KMS-11 (cell line): ENCODE measurements at regions not wholly inside any gene's neighbourhood (a gene's known extent, or its start where the extent isn't known, plus 50 kb on each side); places are given as distances from the start of the nearest gene placed in this dataset.
"Not testable (repeated sequence)": the region's sequence is repeated elsewhere in the genome, so short reads cannot be mapped to it uniquely, and the experiment has no call there.

Source experiments
- H2AFZ ChIP-seq: fragments of 200-600 bp; sonication (generic); 2 replicates; pipeline ENCODE4 v1.6.1; 2016; ENCODE audit warnings: antibody characterized with exemption, mixed run types, low read depth
- H3K27ac ChIP-seq: fragments of 200-600 bp; sonication (generic); 2 replicates; pipeline ENCODE4 v1.6.1; 2016; ENCODE audit warnings: mild to moderate bottlenecking, mixed run types
- H3K27me3 ChIP-seq: fragments of 200-600 bp; sonication (generic); 2 replicates; pipeline ENCODE4 v1.6.1; 2017; ENCODE audit warnings: mild to moderate bottlenecking, low read depth, mixed run types, moderate library complexity; ENCODE audit not compliant: insufficient read depth
- H3K36me3 ChIP-seq: fragments of 200-600 bp; sonication (generic); 2 replicates; pipeline ENCODE4 v1.6.1; 2017; ENCODE audit warnings: mild to moderate bottlenecking, mixed run types; ENCODE audit not compliant: insufficient read depth
- H3K4me1 ChIP-seq: fragments of 200-600 bp; sonication (generic); 2 replicates; pipeline ENCODE4 v1.6.1; 2016; ENCODE audit warnings: mild to moderate bottlenecking, low read depth, mixed run types; ENCODE audit not compliant: poor library complexity, severe bottlenecking
- H3K4me2 ChIP-seq: fragments of 200-600 bp; sonication (generic); 2 replicates; pipeline ENCODE4 v1.7.0; 2016; ENCODE audit warnings: mild to moderate bottlenecking, mixed run types
- H3K4me3 ChIP-seq: fragments of 200-600 bp; sonication (generic); IDR thresholded peaks from 2 replicates; pipeline ENCODE4 v1.6.1; 2017; ENCODE audit warnings: low read depth, low read length, mixed read lengths; ENCODE audit not compliant: insufficient read depth
- H3K79me2 ChIP-seq: fragments of 200-600 bp; sonication (generic); 2 replicates; pipeline ENCODE4 v1.6.1; 2016; ENCODE audit warnings: low read depth, mixed run types; ENCODE audit not compliant: insufficient read depth
- H3K9ac ChIP-seq: fragments of 200-600 bp; sonication (generic); 2 replicates; pipeline ENCODE4 v1.6.1; 2016; ENCODE audit warnings: mild to moderate bottlenecking, mixed run types
- H4K20me1 ChIP-seq: fragments of 200-600 bp; sonication (generic); 2 replicates; pipeline ENCODE4 v1.6.1; 2016; ENCODE audit warnings: mild to moderate bottlenecking, mixed run types; ENCODE audit not compliant: insufficient read depth
- TF ChIP-seq, protein P1 (sequence below): fragments of 200-600 bp; sonication (generic); conservative IDR thresholded peaks from 2 replicates; pipeline ENCODE4 v1.6.1; 2017; ENCODE audit warnings: low read depth, mild to moderate bottlenecking, antibody characterized with exemption, low read length, moderate library complexity, mixed read lengths

DNA sequence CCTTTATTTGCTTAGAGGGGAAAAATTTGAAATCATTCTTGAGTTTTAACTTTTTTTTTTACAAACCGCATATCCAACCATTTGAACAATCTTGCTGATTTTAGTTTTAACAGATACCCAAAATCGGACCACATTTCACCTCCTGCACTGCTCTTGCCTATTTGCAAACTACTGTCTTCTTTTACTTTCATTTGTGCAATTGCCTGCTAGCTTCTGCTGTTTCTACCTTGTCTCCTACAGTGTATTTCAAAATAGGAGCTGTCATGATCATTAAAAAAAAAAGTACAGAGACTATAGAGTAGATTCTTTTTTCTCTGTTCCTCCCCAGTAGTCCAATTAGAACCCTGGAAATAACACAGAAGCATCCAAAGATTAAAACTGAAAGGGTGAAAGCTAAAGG, 1081.2 kb downstream of the SOCS6 start:
- H2AFZ ChIP-seq = peak overlapping the region; percentile 66
- no peaks in the 10 kb centered on the region for H3K79me2 ChIP-seq
- H3K27me3 ChIP-seq = no peaks in the 10 kb centered on the region
- H3K27ac ChIP-seq = peak overlapping the region; percentile 6; the same call in 1 of the 2 replicates
- TF ChIP-seq, protein P1, sequence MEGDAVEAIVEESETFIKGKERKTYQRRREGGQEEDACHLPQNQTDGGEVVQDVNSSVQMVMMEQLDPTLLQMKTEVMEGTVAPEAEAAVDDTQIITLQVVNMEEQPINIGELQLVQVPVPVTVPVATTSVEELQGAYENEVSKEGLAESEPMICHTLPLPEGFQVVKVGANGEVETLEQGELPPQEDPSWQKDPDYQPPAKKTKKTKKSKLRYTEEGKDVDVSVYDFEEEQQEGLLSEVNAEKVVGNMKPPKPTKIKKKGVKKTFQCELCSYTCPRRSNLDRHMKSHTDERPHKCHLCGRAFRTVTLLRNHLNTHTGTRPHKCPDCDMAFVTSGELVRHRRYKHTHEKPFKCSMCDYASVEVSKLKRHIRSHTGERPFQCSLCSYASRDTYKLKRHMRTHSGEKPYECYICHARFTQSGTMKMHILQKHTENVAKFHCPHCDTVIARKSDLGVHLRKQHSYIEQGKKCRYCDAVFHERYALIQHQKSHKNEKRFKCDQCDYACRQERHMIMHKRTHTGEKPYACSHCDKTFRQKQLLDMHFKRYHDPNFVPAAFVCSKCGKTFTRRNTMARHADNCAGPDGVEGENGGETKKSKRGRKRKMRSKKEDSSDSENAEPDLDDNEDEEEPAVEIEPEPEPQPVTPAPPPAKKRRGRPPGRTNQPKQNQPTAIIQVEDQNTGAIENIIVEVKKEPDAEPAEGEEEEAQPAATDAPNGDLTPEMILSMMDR = no peak
- H3K9ac ChIP-seq = peak overlapping the region; percentile 25; the same call in 1 of the 2 replicates
- no peaks in the 10 kb centered on the region for H3K36me3 ChIP-seq
- peak overlapping the region; percentile 55 for H3K4me2 ChIP-seq
- peak overlapping the region; percentile 32 for H3K4me3 ChIP-seq
- H4K20me1 ChIP-seq = no peaks in the 10 kb centered on the region
- peaks cover 40% of the 10 kb centered on the region for H3K4me1 ChIP-seq

DNA sequence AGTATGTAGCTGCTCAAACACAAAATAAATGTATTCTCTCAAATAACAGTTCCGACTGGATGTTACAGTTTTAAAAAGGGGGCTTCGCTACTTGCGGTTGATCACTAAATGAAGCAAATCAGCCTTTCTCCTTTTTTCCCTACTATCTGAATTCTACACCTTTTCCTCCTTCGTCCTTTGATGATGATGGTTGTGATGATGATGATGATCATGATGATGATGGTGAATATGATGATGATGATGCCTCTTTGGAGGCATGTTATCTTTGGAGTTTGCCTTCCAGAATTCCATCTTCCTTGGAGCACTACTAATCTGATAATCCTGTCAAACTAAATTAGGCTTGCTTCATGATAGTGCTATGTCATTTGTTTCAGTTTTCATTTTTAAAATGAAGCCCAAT, 1073.3 kb downstream of the SOCS6 start:
- no peaks in the 10 kb centered on the region for H3K36me3 ChIP-seq
- TF ChIP-seq, protein P1 = no peak

DNA sequence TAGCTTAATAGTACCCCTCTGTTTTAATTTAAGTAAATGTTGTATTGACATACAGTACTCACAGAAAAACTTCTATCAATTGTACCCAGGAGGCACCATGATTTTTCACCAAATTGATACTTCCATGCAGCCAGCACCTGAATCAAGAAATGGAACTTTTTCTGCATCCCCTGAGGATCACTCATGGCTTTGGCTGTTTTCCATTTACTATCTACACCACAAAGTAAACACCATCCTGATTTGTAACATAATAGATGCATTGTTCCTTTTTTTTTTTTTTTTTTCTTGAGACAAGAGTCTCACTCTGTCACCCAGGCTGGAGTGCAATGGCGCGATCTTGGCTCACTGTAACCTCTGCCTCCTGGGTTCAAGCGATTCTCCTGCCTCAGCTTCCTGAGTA, 1066.8 kb downstream of the SOCS6 start:
- not testable (repeated sequence) for H3K4me2 ChIP-seq, H3K36me3 ChIP-seq, H3K79me2 ChIP-seq, H4K20me1 ChIP-seq, H3K4me3 ChIP-seq, H3K9ac ChIP-seq, H3K4me1 ChIP-seq, H3K27ac ChIP-seq, H2AFZ ChIP-seq, H3K27me3 ChIP-seq

More for the DNA sequence above, 1073.3 kb downstream of the SOCS6 start:
- Histone ChIP-seq H3K4me2 (no peak overlapping the region), H3K27ac (no peak overlapping the region), H3K79me2 (no peaks in the 10 kb centered on the region), H3K27me3 (no peaks in the 10 kb centered on the region), H3K4me1 (no peaks in the 10 kb centered on the region), H2AFZ (no peak overlapping the region), H4K20me1 (no peaks in the 10 kb centered on the region), H3K4me3 (no peak overlapping the region), H3K9ac (no peak overlapping the region)

DNA sequence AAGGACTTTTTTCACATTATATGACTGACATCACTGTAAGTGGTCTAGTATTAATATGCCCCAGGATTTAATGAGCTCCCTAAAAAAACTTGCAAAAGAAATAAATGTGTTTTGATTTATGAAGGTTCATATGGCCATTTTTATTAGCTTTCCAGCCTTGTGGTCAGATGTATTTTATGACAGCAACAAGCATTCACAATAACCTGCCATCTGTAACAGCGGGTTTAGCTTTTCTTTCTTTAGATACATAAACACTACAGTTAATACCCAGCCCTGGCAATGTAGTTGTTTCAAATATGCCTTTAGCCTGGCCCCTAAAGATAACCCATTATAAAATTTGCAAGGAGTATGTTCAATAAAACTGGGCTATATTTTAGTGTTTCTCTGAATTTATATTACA, 1063.8 kb downstream of the SOCS6 start:
- H3K4me1 ChIP-seq = no peaks in the 10 kb centered on the region
- no peak overlapping the region for H2AFZ ChIP-seq
- H3K27me3 ChIP-seq = no peaks in the 10 kb centered on the region
- no peaks in the 10 kb centered on the region for H3K79me2 ChIP-seq
- H3K4me3 ChIP-seq = no peak overlapping the region
- H3K27ac ChIP-seq = no peak overlapping the region
- no peaks in the 10 kb centered on the region for H4K20me1 ChIP-seq
- no peak overlapping the region for H3K4me2 ChIP-seq
- no peak overlapping the region for H3K9ac ChIP-seq
- TF ChIP-seq, protein P1 = no peak
- H3K36me3 ChIP-seq = no peaks in the 10 kb centered on the region

DNA sequence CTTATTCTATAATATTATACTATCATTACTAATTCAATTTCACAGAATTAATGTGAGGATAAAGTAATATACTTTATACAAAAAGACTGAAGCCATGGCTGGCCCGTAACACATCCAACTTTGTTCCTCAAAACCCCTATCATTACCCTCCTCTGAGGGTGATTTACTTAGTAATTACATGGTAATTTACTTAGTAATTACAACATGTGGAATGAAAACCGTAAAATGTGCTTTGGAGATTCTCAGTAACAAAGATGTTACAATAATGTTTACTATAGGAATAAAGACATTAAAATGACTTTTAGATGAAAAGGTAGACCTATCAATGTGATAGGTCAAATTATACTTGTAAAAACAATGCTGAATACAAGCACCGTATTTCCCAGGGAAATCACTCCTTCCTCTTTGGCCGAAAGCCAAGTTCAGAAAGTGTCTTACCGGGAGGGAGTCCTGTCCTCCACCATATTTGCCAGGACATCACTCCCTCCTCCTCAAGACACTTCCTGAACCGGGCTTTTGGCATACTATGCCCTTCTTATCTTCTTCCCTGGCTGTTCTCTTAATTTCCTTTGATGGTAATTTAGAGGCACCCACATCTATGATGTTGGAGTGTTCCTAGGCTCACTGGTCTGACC, 1047.8 kb downstream of the SOCS6 start:
- TF ChIP-seq, protein P1 = no peak
- Histone ChIP-seq H3K79me2 (no peaks in the 10 kb centered on the region), H3K4me3 (no peak overlapping the region), H2AFZ (peak overlapping the region; percentile 7; the same call in 1 of the 2 replicates), H3K4me1 (peaks cover 37% of the 10 kb centered on the region), H3K27ac (no peak overlapping the region), H4K20me1 (no peaks in the 10 kb centered on the region), H3K4me2 (no peak overlapping the region), H3K27me3 (no peaks in the 10 kb centered on the region), H3K36me3 (no peaks in the 10 kb centered on the region), H3K9ac (no peak overlapping the region)
